Neural cell (in vitro differentiated cells): ENCODE measurements at regions not wholly inside any gene's neighbourhood (a gene's known extent, or its start where the extent isn't known, plus 50 kb on each side); places are given as distances from the start of the nearest gene placed in this dataset.

Experiments used
- H2AFZ ChIP-seq: fragments of 200-600, 300-800 bp; sonication (generic), shearing (Covaris generic); 2 replicates; pipeline ENCODE4 v1.6.0; 2014; ENCODE audit warnings: low read depth, mild to moderate bottlenecking, antibody characterized with exemption, low read length, moderate library complexity
- H3F3A ChIP-seq: fragments of 200-600 bp; shearing (Covaris generic); 2 replicates; pipeline ENCODE4 v1.6.1; 2016; ENCODE audit warnings: mild to moderate bottlenecking, moderate library complexity, mixed read lengths, antibody characterized with exemption, low read length; ENCODE audit not compliant: insufficient read depth, poor library complexity, severe bottlenecking
- H3K27ac ChIP-seq: fragments of 200-600, 300-800 bp; sonication (generic), shearing (Covaris generic); 2 replicates; pipeline ENCODE4 v1.5.1; 2014; ENCODE audit warnings: mild to moderate bottlenecking, low read length, moderate library complexity
- H3K27me3 ChIP-seq: fragments of 300-800, 200-600 bp; sonication (generic), shearing (Covaris generic); 2 replicates; pipeline ENCODE4 v1.6.0; 2014; ENCODE audit warnings: mild to moderate bottlenecking, low read depth, low read length, moderate library complexity; ENCODE audit not compliant: insufficient read depth
- H3K36me3 ChIP-seq: fragments of 300-800, 200-600 bp; sonication (generic), shearing (Covaris generic); 2 replicates; pipeline ENCODE4 v1.5.1; 2014; ENCODE audit warnings: mild to moderate bottlenecking, antibody characterized with exemption, low read length, moderate library complexity; ENCODE audit not compliant: insufficient read depth
- H3K4me2 ChIP-seq: fragments of 300-800, 200-600 bp; sonication (generic), shearing (Covaris generic); 2 replicates; pipeline ENCODE4 v1.6.0; 2014; ENCODE audit warnings: mild to moderate bottlenecking, low read length
- H3K4me3 ChIP-seq: fragments of 300-800, 200-600 bp; sonication (generic), shearing (Covaris generic); 2 replicates; pipeline ENCODE4 v1.5.1; 2014; ENCODE audit warnings: mild to moderate bottlenecking, low read length, moderate library complexity
- H3K79me2 ChIP-seq: fragments of 200-600 bp; shearing (Covaris generic); replicated peaks from 2 replicates; pipeline ENCODE4 v1.6.0; 2014; ENCODE audit warnings: mild to moderate bottlenecking, low read length, moderate library complexity; ENCODE audit not compliant: insufficient read depth
- H3K9ac ChIP-seq: fragments of 300-800, 200-600 bp; sonication (generic), shearing (Covaris generic); 2 replicates; pipeline ENCODE4 v1.6.1; 2016; ENCODE audit warnings: mild to moderate bottlenecking, low read length, mixed read lengths
- H3K9me2 ChIP-seq: fragments of 200-600 bp; shearing (Covaris generic); 2 replicates; pipeline ENCODE4 v1.6.1; 2016; ENCODE audit warnings: mild to moderate bottlenecking, low read length, mixed read lengths; ENCODE audit not compliant: insufficient read depth
- H3K9me3 ChIP-seq: fragments of 200-600, 300-800 bp; sonication (generic), shearing (Covaris generic); 2 replicates; pipeline ENCODE4 v1.6.1; 2016; ENCODE audit warnings: mild to moderate bottlenecking, mixed run types, low read length, moderate library complexity, mixed read lengths
- H4K20me1 ChIP-seq: fragments of 200-600 bp; shearing (Covaris generic); 2 replicates; pipeline ENCODE4 v1.6.1; 2016; ENCODE audit warnings: mild to moderate bottlenecking, mixed run types; ENCODE audit not compliant: insufficient read depth
- CTCF ChIP-seq: fragments of 450-650 bp; IDR thresholded peaks from 2 replicates; pipeline ENCODE4 v1.5.1; 2014; ENCODE audit warnings: antibody characterized with exemption, mild to moderate bottlenecking, moderate library complexity; ENCODE audit not compliant: poor library complexity, severe bottlenecking
- EP300 ChIP-seq: fragments of 450-650 bp; conservative IDR thresholded peaks from 2 replicates; pipeline ENCODE4 v1.6.1; 2014; ENCODE audit warnings: antibody characterized with exemption, mild to moderate bottlenecking, moderate library complexity; ENCODE audit not compliant: poor library complexity, severe bottlenecking
- EZH2 ChIP-seq: fragments of 200-600, 300-800 bp; shearing (Covaris generic), sonication (generic); IDR thresholded peaks from 2 replicates; pipeline ENCODE4 v1.6.1; 2014; ENCODE audit warnings: antibody characterized with exemption, low read length, borderline replicate concordance, mild to moderate bottlenecking; ENCODE audit not compliant: insufficient read depth, poor library complexity, severe bottlenecking
- MXI1 ChIP-seq: fragments of 450-650 bp; conservative IDR thresholded peaks from 2 replicates; pipeline ENCODE4 v1.6.1; 2014; ENCODE audit warnings: antibody characterized with exemption, mild to moderate bottlenecking; ENCODE audit not compliant: poor library complexity, severe bottlenecking
- POLR2AphosphoS5 ChIP-seq: IDR thresholded peaks from 2 replicates; pipeline ENCODE4 v1.6.1; 2012
- RAD21 ChIP-seq: fragments of 450-650 bp; conservative IDR thresholded peaks from 2 replicates; pipeline ENCODE4 v1.6.1; 2014; ENCODE audit warnings: antibody characterized with exemption, mild to moderate bottlenecking, moderate library complexity
- REST ChIP-seq: IDR thresholded peaks from 2 replicates; pipeline ENCODE4 v1.6.1; 2012; ENCODE audit warnings: borderline replicate concordance
- SMC3 ChIP-seq: fragments of 450-650 bp; conservative IDR thresholded peaks from 2 replicates; pipeline ENCODE4 v1.6.1; 2014; ENCODE audit warnings: antibody characterized with exemption, mild to moderate bottlenecking, moderate library complexity; ENCODE audit not compliant: poor library complexity
- TAF1 ChIP-seq: IDR thresholded peaks from 2 replicates; pipeline ENCODE4 v1.6.1; 2012; ENCODE audit warnings: low read depth

DNA sequence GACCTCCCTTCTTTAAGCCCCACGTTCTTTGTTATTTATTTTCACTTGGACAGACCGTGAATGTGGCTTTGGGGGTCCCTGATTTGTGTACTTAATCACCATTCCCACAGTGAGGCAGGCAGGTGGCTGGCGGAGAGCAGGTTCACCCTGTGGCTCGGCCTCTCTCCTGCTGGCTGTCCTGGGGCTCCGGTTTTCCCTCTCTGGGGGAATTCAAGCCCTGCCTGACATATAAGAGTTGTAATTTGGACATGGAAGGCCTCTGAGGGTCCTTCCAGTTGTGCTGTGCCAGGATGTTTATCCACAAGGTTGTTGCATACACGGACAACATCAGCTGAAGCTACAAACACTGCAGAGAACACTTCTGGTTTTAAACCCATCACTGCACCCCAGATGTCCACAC is 824.5 kb downstream of the TBC1D22A start:
- no peak overlapping the region for H3K9ac ChIP-seq

DNA sequence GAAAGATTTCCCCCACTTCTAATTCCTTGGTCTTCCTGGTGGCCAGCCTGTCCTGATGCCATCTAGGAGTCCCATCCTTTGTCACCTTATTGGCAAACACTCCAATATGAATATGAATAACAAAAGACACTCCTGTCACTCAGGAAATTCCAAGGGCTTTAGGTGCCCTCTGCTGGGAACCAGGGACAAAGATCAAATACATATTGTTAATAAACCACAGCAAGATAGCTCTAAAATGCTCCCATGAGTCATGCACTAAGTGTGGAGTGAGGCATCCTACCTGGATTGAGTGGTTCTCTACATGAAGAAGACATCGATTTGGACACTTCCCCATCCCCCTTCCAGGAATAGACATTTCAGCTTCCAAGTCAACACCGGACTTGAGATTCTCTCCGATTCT is 823.6 kb downstream of the TBC1D22A start:
- Histone ChIP-seq H3K27me3 (no peaks in the 10 kb centered on the region), H2AFZ (no peak overlapping the region), H3K9me3 (no peaks in the 10 kb centered on the region), H4K20me1 (no peaks in the 10 kb centered on the region), H3K4me2 (no peak overlapping the region), H3K36me3 (no peaks in the 10 kb centered on the region), H3K79me2 (no peaks in the 10 kb centered on the region), H3K27ac (no peak overlapping the region), H3K9me2 (no peaks in the 10 kb centered on the region), H3F3A (no peaks in the 10 kb centered on the region), H3K9ac (no peak overlapping the region), H3K4me3 (no peak overlapping the region)
- TF ChIP-seq REST, result no peak
- no peak for TF ChIP-seq TAF1
- peak; percentile 21 for TF ChIP-seq RAD21
- TF ChIP-seq EZH2, result no peak
- TF ChIP-seq MXI1, result no peak
- TF ChIP-seq SMC3, result peak; percentile 15
- no peak for TF ChIP-seq EP300

More for the DNA sequence above, 824.5 kb downstream of the TBC1D22A start:
- H3K9me3 ChIP-seq, result no peaks in the 10 kb centered on the region
- no peaks in the 10 kb centered on the region for H3K79me2 ChIP-seq
- H3K4me3 ChIP-seq, result no peak overlapping the region
- no peak overlapping the region for H3K4me2 ChIP-seq
- H3K27ac ChIP-seq, result no peak overlapping the region
- H3F3A ChIP-seq, result no peaks in the 10 kb centered on the region
- H3K27me3 ChIP-seq, result no peaks in the 10 kb centered on the region
- no peak for TF ChIP-seq EZH2
- no peak for TF ChIP-seq EP300
- TF ChIP-seq MXI1, result no peak
- TF ChIP-seq SMC3, result no peak
- TF ChIP-seq POLR2AphosphoS5, result no peak
- TF ChIP-seq TAF1, result no peak
- TF ChIP-seq REST, result no peak
- TF ChIP-seq RAD21, result no peak
- TF ChIP-seq CTCF, result no peak
- H3K36me3 ChIP-seq, result no peaks in the 10 kb centered on the region
- H3K9me2 ChIP-seq, result no peaks in the 10 kb centered on the region
- H2AFZ ChIP-seq, result no peak overlapping the region
- H4K20me1 ChIP-seq, result no peaks in the 10 kb centered on the region
